HG02938 (cell line): ENCODE measurements at regions not wholly inside any gene's neighbourhood (a gene's known extent, or its start where the extent isn't known, plus 50 kb on each side); places are given as distances from the start of the nearest gene placed in this dataset.
"Not testable (repeated sequence)": the region's sequence is repeated elsewhere in the genome, so short reads cannot be mapped to it uniquely, and the experiment has no call there.

Source experiments
- ATAC-seq: cut with Tn5 transposase; IDR thresholded peaks from one replicate; pipeline ENCODE4 v1.9.1; 2021; ENCODE audit warnings: mild to moderate bottlenecking, moderate library complexity; ENCODE audit not compliant: unreplicated experiment

DNA sequence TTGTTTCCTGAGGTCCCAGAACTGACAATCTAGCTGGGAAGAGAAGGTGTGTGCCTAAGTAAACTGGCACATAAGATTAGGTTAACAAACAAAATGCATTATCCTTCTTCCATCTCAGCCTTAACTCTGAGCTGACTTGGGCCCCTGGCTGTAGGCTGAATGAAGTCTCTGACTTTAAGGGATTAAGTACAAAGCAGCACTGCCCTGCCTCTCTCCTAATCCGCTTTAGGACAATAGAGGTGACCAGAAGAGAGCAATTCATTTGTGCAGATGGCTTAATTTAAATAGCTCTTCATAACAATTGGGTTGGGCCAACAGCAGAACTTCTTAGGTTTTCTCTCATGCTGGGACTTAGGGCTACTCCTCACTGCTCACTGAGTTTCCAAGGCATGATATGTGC is 181.6 kb upstream of the SOX14 start:
- ATAC-seq: no peak

DNA sequence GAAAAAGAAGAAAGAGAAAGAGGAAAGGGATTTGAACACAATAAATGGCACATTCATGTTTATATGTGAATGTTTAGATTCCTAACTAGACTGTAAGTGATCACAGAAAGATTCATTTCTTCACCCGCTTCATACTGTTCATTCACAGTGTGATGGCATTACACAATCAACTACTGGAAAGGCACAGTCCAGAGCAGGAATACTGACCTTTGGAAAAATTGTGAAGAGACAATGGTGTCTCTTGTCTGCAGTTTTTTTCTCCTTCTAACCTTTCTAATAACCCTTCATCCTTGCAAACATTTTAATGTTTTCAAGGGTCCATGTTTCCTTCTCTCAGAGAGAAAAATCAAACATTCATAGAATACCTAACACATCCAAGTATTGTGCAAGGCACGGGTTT is 180.9 kb upstream of the SOX14 start:
- no peak for ATAC-seq

DNA sequence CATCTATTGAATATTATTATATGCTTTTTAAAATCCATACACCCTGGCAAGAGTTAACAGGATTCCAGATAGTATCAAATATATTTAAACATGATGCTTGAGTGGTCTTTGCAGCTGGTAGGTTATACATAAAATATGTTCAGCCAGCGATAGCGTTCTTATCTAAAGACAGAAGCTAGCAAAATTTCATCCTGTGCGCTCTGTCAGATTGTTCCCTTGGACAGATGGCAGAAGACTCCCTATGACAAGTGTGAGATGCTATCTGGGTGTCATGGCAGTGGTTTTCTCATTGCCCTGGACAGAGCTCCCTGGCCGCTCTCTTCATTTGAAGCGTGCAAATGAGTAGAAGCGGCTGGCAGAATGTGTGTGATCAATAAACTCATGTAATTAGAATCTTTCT is 175.2 kb upstream of the SOX14 start:
- no peak for ATAC-seq

DNA sequence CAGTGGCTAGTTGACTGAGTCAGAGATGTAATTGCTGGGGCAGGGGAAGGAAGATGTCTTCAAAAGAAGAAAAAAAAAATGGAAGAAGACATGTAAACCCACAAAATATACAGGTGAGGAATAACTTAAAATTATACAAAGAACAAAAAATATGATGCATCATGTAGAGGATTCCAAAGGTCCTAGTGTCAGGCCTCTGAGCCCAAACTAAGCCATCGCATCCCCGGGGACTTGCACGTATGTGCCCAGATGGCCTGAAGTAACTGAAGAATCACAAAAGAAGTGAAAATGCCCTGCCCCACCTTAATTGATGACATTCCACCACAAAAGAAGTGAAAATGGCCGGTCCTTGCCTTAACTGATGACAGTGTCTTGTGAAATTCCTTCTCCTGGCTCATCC is 168.7 kb upstream of the SOX14 start:
- ATAC-seq: not testable (repeated sequence)

DNA sequence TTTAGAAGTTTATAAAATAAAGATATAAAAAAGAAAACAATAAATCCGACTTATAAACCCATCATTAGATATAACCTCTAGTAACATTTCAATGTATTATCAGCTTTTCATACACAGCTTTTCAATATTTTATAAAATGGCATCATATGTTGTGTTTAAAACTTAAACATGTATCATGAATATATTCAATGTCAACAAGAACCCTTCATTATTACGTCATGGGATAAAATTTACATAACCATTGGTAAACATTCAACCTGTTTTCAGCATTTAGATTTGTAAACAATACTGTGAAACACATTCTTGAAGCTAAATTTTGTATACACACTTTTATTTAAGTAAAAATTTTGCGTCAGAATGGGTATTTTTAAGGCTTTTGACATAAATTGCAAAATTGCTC is 153.4 kb upstream of the SOX14 start:
- no peak for ATAC-seq

DNA sequence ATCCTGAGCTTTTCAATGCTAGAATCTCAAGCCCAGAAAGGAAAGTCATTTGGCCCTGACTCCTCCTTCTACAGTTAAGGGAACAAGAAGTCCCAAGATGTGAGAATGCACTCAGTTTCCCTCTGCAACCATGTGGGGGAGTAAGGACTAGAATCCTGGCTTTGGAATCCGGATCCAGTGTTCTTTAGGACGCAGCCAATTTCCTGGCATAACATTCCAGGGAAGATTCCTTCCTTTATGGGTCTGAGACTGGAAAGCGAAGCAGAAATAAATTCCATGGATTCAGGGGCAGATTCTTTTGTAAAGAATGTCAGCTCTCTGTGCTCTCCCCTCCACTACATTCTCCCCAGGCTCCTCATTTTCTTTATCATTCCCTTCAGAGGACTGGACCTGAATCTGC is 151.8 kb upstream of the SOX14 start:
- no peak for ATAC-seq

DNA sequence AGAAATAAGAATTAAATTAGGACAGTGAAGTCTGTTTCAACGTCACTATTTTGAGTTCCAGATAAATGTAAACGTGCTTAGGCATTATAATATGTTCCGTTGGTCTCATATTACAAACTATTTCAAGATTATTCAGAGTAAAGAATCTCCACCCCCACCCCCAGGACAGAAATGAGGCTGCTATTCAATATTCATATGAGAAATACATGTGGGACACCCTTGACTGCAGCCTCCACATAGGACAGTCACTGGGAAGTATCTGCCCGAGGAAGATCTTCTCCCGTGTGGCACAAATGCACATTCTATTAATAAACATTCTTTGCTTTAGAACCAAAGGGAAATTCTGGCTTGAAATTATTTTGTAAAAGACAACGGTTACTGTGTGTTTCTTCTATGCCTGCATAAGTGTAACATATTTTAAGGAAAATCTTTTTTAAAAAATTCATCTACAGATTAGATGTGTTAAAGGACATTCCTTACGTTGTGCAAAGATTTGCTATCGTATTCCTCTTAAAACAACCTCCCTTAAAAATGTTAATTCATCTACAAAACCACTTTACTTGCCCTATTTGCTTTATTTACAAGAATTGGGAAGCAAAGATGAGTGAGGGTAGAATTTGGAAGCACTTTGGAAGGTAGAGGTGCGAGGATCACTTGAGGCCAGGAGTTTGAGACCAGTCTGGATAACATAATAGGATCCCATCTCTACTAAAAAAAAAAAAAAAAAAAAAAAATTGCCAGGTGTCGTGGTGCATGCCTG is 148.3 kb upstream of the SOX14 start:
- ATAC-seq: no peak

DNA sequence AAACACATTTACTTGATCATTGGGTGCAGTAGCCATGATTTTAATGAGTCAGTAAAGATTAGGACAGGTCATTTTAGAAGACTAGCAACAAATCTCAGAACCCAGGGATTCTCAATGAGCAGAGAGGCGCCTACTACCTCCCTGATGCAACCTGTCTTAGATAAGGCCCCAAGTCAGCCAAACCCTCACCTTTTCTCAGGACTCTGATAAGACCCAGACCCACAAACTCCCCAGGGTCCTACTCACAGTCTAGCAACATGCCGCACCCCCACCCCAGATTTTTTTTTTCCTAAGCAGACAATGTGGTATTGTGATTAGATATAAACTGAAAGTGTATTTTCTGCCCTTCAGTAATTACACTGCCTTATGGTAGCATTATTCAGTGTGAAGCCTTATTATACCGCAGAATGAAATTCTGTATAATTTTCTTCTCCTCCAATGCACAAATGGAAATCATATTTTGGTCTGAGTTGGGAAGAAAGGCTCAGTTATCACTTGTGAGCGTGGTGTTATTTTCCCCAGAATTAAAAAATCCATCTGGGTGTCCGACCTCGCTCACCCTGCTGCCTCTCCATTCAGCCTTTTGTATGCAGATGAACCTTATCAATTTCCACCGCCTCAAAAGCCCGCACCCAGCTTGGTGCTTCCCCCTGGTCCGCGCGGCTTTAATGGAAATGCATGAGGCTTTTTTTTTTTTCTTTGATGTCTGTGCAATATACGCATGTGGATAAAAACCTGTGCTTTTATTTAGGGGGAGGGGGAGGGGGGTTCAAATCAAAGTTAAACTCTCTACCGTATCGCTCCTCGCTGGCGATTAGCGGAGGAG is 122.0 kb upstream of the SOX14 start:
- ATAC-seq: no peak

DNA sequence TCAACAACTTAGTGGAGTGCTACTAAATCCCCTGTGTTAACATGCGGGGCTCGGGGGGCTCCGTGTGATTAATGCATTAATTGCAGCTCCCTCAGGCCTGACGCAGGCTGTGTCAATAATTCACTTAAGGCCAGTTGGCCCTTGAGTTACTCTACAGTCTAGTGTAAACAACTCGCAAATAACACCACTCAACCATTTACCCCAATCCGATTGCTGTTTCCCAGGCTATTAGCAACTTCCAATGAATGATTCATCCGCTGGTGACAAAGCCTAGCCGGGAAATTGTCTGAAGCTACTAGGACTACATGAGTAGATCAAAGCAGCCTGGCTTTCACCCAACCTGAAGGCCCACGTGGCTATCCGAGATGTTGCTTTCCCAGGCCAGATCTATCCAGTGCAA is 121.3 kb upstream of the SOX14 start:
- ATAC-seq: no peak

DNA sequence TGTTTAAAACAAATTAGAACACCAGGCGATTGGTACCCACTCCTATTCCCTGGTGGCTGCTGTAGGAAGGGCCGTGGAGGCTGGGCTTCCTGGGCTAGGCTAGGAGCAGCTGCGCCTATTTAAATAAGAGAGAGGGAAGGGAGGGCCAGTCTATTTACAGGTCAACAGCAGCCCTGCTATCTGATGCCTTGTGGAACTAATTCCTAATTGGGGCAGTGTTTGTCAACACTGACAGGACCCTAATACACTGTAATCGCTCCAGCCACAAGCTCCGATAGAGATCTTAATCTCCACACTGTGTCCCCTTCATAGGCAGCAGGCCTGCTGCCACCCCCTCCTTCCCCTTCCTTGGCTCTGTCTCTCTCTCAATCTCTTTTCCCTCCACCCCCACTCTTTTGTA is 116.9 kb upstream of the SOX14 start:
- ATAC-seq: no peak

DNA sequence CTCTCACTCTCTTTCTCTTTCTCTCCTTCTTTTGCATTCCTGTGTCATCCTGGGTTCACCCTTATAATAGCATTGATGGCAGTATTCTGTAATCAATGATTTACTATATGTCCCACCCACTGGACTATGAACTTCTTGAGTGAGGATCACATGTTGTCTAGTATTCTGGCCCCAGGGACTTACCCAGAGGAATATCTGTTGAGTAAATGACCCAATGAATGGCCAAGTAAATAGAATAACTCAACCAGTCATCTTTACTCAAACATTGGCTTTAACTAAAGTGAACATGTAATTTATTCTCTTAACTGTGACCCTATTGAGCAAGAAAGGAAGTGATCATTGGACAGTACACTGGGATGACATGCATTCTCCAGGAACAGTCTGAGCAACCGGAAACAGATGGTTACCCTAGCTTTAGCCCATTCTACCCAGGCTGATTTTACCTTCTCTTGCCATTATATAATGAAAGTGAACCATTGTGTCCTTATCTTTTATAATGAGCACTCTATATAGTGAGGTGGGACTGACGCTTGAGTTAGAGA is 94.5 kb upstream of the SOX14 start:
- no peak for ATAC-seq

DNA sequence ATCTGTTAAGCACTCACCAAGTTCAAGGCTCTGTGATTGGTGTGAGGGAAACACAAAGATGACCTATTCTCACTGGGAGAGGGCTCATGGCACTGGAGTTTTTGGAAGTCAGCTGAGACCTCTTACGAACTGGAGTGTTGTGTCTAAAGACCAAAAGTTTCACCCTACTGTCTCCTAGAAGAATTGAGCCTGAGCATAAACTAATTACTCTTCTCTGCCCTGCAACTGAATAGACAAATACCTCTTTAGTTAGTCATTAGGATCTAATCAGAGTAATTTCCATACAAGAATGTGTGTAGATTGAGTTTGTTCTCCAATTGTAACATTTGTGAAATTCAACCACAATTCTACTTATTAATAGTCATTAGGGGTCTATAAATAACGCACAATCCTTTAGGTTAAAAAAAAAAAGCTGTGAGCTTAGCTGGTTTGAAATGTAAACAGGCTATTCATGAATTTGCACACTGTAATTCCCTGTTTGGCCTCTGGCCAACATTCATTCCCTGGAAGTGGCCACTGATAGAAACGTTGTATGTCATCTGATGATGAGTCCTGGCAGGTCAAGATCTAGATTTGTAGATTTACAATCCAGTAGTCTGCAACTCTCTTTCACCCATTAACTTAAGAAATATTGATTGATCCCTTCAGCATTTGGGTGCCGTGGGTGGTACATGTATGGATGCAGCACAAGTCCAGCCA is 76.8 kb upstream of the SOX14 start:
- no peak for ATAC-seq

DNA sequence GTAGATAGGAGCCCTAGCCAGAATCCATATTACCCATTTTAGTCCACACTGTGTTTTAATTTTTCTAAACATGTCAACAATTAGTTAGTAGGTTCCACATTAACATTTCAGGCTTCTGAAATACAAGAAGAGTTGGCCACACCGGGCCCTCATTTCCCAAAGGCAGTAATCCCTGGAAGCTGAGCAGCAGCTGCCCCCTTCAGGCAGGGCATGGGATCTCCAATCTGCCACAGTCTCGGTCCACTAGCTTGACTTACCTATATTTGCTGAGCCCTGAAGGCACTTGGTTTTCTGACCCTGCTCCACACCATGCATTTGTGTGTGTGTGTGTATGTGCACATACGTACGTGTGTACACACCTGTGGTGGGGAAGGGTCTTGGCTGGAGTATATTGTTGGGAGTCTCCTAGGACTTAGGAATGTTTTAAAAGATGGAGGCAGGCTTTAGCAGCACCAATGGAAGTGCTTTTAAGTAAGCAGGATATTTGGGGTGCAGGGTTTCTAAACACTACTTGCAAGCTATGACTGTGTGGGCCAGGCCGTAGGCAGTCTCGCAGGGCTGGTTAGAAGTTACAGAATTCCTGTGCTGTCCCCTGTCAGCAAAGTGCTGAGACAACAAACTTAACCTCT is 71.2 kb upstream of the SOX14 start:
- ATAC-seq: no peak

DNA sequence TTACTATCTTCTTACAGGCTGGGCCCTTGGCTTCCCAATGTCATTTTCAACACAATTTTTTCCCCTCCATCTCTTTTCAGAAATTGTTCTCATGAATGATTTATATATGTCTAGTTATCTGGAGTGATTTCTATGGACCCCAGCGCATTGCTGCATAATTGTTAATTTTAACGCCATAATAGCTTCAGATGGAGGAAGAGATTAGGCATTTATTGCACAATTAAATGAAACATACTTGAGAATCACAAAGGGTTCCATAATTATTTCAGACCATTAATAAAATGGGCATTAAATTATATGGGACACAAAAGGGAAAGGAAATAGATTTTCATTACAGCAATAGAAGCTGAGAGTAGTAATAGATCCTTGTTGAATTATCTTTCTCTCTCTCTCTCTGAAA is 70.3 kb upstream of the SOX14 start:
- no peak for ATAC-seq

DNA sequence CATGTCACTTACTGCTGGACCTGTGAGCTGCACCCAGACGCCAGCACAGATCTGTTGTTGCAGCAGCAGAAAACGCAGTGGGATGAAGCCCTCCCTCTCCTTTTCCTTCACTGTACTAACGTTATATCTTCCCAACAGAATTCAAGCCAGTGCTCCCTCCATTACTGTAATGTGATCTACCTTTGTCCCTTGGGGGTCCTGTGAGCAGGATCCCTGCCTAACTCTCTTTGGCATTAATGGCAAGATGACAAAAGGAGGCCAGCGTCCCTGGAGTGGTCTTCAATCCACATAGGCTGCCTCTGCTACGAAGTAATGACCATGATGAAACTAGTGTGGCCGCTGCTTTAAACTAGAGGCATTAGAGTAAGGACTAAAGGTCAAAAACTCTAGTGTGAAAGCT is 69.3 kb upstream of the SOX14 start:
- no peak for ATAC-seq

DNA sequence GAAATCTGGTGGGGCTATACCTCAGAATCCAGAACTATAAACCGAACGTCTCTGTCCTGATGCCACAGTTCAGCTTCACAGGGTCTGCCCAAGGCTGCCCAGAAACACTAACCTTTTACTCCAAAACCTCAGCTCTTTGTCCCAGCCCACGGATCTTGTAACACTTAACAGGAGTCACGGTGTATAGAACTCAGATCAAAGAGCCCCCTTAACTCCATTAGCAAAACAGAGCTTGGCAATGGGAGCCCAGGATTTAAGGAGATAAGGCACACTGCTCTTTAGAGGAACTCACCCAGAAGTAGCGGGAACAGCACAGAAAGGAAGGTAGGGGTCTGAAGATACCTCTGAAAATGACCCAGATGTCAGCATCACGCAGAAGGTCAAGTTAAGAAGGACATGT is 68.8 kb upstream of the SOX14 start:
- no peak for ATAC-seq

DNA sequence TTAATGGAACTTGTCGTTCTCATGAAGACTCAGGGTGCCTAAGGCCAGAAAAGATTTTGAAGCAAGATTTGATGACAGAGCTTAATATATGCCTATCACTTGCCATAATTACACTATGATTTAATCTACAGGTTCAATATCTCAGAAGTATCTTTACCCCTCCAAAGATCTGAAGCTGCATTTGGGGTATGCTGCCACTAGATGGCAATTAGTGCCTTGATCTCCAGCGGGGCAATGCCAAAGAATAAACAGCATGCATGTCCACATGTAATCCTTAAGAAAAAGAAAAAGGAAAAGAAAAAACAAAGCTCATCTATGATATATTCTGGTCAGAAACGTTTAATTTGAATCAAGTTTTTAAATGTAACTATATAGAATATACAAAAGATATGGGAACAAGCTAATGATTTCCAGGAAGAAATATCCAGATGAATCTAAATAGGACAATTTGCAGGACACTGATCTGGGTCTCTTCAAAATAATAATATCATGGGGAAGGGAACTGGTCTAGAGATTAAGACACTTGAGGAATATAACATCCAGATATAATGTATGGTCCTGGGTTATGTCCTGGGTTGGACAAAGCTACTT is 55.0 kb upstream of the SOX14 start:
- no peak for ATAC-seq

DNA sequence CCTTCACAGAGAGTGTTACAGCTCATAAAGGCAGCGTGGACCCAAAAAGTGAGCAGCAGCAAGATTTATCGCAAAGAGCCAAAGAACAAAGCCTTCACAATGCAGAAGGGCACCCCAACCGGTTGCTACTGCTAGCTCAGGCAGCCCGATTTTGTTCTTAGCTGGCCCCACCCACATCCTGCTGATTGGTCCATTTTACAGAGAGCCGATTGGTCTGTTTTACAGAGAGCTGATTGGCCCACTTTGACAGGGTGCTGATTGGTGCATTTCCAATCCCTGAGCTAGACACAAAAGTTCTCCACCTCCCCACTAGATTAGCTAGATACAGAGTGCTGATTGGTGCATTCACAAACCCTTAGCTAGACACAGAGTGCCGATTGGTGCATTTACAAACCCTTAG is 50.1 kb upstream of the SOX14 start:
- ATAC-seq: not testable (repeated sequence)
